ENCODE measurements at regions not wholly inside any gene's neighbourhood (a gene's known extent, or its start where the extent isn't known, plus 50 kb on each side); places are given as distances from the start of the nearest gene placed in this dataset.

DNA sequence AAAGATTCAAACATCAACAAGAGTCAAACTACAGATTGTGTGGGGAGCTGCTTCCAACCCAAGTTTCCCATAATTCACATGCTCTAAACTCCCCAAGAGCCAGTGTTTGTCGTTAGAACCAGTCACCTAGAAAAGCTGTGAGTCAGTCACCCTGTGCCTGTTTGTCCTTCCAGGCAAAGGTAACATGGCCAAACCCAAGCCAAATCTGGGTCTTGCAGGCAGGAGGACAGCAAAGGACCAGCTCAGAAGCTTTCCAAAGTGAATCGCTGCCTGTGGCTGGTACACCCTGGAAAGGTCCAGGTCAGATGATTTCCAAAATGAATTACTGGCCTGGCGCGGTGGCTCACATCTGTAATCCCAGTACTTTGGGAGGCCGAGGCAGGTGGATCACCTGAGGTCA lies 251.5 kb downstream of the FAM43A start:
- Histone ChIP-seq H3K9me2 (ENCODE audit: insufficient read depth) (no peaks in the 10 kb centered on the region), H3F3A (ENCODE audit: insufficient read depth, low read depth) (no peaks in the 10 kb centered on the region), H2AFZ (no peak overlapping the region), H4K20me1 (ENCODE audit: insufficient read depth) (no peaks in the 10 kb centered on the region), H3K79me2 (ENCODE audit: low read depth) (no peaks in the 10 kb centered on the region), H3K27me3 (ENCODE audit: insufficient read depth, low read depth) (no peaks in the 10 kb centered on the region), H3K4me2 (no peak overlapping the region), H3K36me3 (ENCODE audit: low read depth) (no peaks in the 10 kb centered on the region), H3K4me1 (replicated peaks; ENCODE audit: insufficient read depth) (peaks cover 12% of the 10 kb centered on the region), H3K4me3 (no peak overlapping the region), H3K9me3 (ENCODE audit: insufficient read depth, low read depth) (peaks cover 7% of the 10 kb centered on the region; the same call in 1 of the 2 replicates), H3K27ac (no peak overlapping the region)
- intact Hi-C loops (cut with micrococcal nuclease; ENCODE audit: unreplicated experiment) = loop anchor here (10.0 kb wide), 1 partner anchor 168 kb away; no protein-coding TSS in a partner anchor
- ChIA-PET POLR2A (ENCODE audit: unreplicated experiment) (interaction anchor here (0.6 kb wide), 1 partner anchor 182 kb away, joined by 15 read pairs; no protein-coding TSS in a partner anchor), CTCF (no interaction called here)
- no TSS peak for BruUV-seq (replicated peaks)
- TF ChIP-seq, protein P1, sequence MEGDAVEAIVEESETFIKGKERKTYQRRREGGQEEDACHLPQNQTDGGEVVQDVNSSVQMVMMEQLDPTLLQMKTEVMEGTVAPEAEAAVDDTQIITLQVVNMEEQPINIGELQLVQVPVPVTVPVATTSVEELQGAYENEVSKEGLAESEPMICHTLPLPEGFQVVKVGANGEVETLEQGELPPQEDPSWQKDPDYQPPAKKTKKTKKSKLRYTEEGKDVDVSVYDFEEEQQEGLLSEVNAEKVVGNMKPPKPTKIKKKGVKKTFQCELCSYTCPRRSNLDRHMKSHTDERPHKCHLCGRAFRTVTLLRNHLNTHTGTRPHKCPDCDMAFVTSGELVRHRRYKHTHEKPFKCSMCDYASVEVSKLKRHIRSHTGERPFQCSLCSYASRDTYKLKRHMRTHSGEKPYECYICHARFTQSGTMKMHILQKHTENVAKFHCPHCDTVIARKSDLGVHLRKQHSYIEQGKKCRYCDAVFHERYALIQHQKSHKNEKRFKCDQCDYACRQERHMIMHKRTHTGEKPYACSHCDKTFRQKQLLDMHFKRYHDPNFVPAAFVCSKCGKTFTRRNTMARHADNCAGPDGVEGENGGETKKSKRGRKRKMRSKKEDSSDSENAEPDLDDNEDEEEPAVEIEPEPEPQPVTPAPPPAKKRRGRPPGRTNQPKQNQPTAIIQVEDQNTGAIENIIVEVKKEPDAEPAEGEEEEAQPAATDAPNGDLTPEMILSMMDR (conservative IDR thresholded peaks at IDR 0.05) = no peak
- TF ChIP-seq EZH2 (IDR thresholded peaks at IDR 0.05; ENCODE audit: low read depth) = no peak
- DNase-seq = no peak

- no TSS peak for BruUV-seq (replicated peaks)
- CTCF ChIA-PET = no interaction called here
- intact Hi-C loops (cut with micrococcal nuclease; ENCODE audit: unreplicated experiment) = loop anchor here (10.0 kb wide), 1 partner anchor 167 kb away; no protein-coding TSS in a partner anchor
These were observed 252.2 kb downstream of the FAM43A start for GRCh38 chr3:194937882-194938321.

DNA sequence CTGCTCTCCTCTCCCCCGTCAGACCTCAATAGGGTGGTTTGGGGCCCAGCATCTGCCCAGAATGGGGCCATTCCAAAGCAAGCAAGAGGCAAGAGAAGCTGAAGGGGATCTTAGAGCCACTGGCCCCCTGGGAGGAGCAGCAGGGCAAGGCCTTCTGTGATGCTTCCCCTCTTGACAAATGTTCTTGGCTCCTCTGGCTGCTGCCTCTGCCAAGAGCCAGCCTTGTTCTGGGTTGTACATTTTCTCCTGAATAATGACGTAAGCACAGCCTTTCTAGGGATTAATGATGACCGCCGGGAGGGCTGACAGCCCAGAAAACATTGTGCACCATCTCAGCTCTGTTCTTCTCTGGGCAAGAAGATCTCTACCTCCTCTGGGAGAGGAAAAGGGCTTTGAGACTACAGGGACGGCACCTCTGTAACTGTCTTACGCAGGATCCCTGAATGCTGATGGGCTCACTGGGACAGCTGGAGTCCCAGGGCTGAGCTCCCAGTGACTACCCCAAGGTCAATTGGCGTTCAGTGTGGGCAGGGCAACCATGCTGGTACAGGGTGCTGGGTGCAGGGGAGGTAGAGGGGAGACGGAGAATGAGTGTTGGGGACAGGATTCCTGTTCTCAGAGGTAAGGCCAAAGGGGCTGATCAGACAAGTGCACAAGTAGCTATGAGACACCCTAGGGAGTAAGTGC lies 253.3 kb downstream of the FAM43A start:
- no peak overlapping the region for H3K4me3 ChIP-seq
- ChIA-PET POLR2A (ENCODE audit: unreplicated experiment) (no interaction called here), CTCF (no interaction called here)
- no peaks in the 10 kb centered on the region for H3K9me3 ChIP-seq (ENCODE audit: insufficient read depth, low read depth)
- no peaks in the 10 kb centered on the region for H3K27me3 ChIP-seq (ENCODE audit: insufficient read depth, low read depth)
- H2AFZ ChIP-seq = no peak overlapping the region
- peaks cover 12% of the 10 kb centered on the region for H3K4me1 ChIP-seq (replicated peaks; ENCODE audit: insufficient read depth)
- no TSS peak for BruUV-seq (replicated peaks)
- H3K36me3 ChIP-seq (ENCODE audit: low read depth) = no peaks in the 10 kb centered on the region
- H3K79me2 ChIP-seq (ENCODE audit: low read depth) = no peaks in the 10 kb centered on the region
- H3K4me2 ChIP-seq = no peak overlapping the region
- no peaks in the 10 kb centered on the region for H3K9me2 ChIP-seq (ENCODE audit: insufficient read depth)
- no peak for DNase-seq
- H3F3A ChIP-seq (ENCODE audit: insufficient read depth, low read depth) = no peaks in the 10 kb centered on the region
- intact Hi-C loops (cut with micrococcal nuclease; ENCODE audit: unreplicated experiment) = loop anchor here (10.0 kb wide), 1 partner anchor 166 kb away; no protein-coding TSS in a partner anchor
- H4K20me1 ChIP-seq (ENCODE audit: insufficient read depth) = no peaks in the 10 kb centered on the region
- TF ChIP-seq, protein P1 (conservative IDR thresholded peaks at IDR 0.05) = no peak
- no peak for TF ChIP-seq EZH2 (IDR thresholded peaks at IDR 0.05; ENCODE audit: low read depth)
- H3K27ac ChIP-seq = no peak overlapping the region

More at GRCh38 chr3:194937882-194938321, 252.2 kb downstream of the FAM43A start:
- POLR2A ChIA-PET (ENCODE audit: unreplicated experiment) = no interaction called here
- Histone ChIP-seq H3K4me2 (no peak overlapping the region), H3K4me1 (replicated peaks; ENCODE audit: insufficient read depth) (peaks cover 12% of the 10 kb centered on the region), H3K27ac (no peak overlapping the region), H3K9me2 (ENCODE audit: insufficient read depth) (no peaks in the 10 kb centered on the region), H3K79me2 (ENCODE audit: low read depth) (no peaks in the 10 kb centered on the region), H3K4me3 (no peak overlapping the region), H4K20me1 (ENCODE audit: insufficient read depth) (no peaks in the 10 kb centered on the region), H3F3A (ENCODE audit: insufficient read depth, low read depth) (no peaks in the 10 kb centered on the region), H3K27me3 (ENCODE audit: insufficient read depth, low read depth) (no peaks in the 10 kb centered on the region), H2AFZ (no peak overlapping the region), H3K36me3 (ENCODE audit: low read depth) (no peaks in the 10 kb centered on the region), H3K9me3 (ENCODE audit: insufficient read depth, low read depth) (peaks cover 2% of the 10 kb centered on the region; the same call in 1 of the 2 replicates)
- no peak for TF ChIP-seq EZH2 (IDR thresholded peaks at IDR 0.05; ENCODE audit: low read depth)
- TF ChIP-seq, protein P1 (conservative IDR thresholded peaks at IDR 0.05) = no peak
- DNase-seq = no peak
